B cell (primary cell): ENCODE measurements at regions not wholly inside any gene's neighbourhood (a gene's known extent, or its start where the extent isn't known, plus 50 kb on each side); places are given as distances from the start of the nearest gene placed in this dataset.

Source experiments
- ATAC-seq: fragments of 200-7000 bp; cut with Tn5 transposase; one replicate; pipeline ENCODE4 v1.10.0; 2021; ENCODE audit warnings: low read depth, mild to moderate bottlenecking, moderate number of reproducible peaks, moderate library complexity
- CTCF ChIA-PET: fragments of 350-600 bp; sonication (Branson Sonifier 250); formaldehyde crosslinking; loops from one replicate; lab custom pipeline; 2021; ENCODE audit warnings: antibody characterized with exemption, inconsistent platforms; lab: Charles Lee
- POLR2A ChIA-PET: fragments of 350-600 bp; sonication (Branson Sonifier 250); formaldehyde crosslinking; loops from one replicate; lab custom pipeline; 2021; ENCODE audit warnings: antibody characterized with exemption; lab: Charles Lee
- DNase-seq: peaks from one replicate; pipeline ENCODE4 v3.0.0; 2013
- H2AFZ ChIP-seq: 2 replicates; pipeline ENCODE4 v1.6.1; 2012; ENCODE audit warnings: mild to moderate bottlenecking, low read depth, low read length; ENCODE audit not compliant: insufficient read depth, poor library complexity, severe bottlenecking
- H3K27ac ChIP-seq, 2 donors: 1 replicate in 1 of 2; 2 replicates in 1 of 2; pipeline ENCODE4 v1.5.1; 2012 to 2013; ENCODE audit warnings: low read length in 2 of 2, mild to moderate bottlenecking in 2 of 2, moderate library complexity in 1 of 2
- H3K27me3 ChIP-seq, 4 experiments: fragments of 200-600 bp in 1 of 4; sonication (generic) in 1 of 4; replicated peaks in 1 of 4; 1 replicate in 2 of 4; 2 replicates in 2 of 4; pipeline versions ENCODE4 v1.6.1 to v1.7.0; 2013 to 2016; ENCODE audit warnings: low read length in 3 of 4, mild to moderate bottlenecking in 2 of 4, mixed read lengths in 1 of 4, moderate library complexity in 1 of 4; ENCODE audit not compliant: insufficient read depth in 4 of 4, control insufficient read depth in 3 of 4; ENCODE audit errors: control extremely low read depth in 1 of 4
- H3K36me3 ChIP-seq, 2 experiments: replicated peaks in 1 of 2; 1 replicate in 1 of 2; 2 replicates in 1 of 2; pipeline versions ENCODE4 v1.6.1 to v1.7.1; 2013; ENCODE audit warnings: low read length in 1 of 2; ENCODE audit not compliant: insufficient read depth in 2 of 2, control insufficient read depth in 1 of 2; ENCODE audit errors: control extremely low read depth in 1 of 2, extremely low read depth in 1 of 2
- H3K4me1 ChIP-seq, 2 donors: fragments of 200-600 bp in 1 of 2; sonication (generic) in 1 of 2; 1 replicate in 1 of 2; 2 replicates in 1 of 2; pipeline versions ENCODE4 v1.5.1 to v1.6.1; 2013 to 2017; ENCODE audit warnings: low read length in 2 of 2; ENCODE audit not compliant: control insufficient read depth in 2 of 2, insufficient read depth in 2 of 2
- H3K4me2 ChIP-seq: replicated peaks from 2 replicates; pipeline ENCODE3; 2012; ENCODE audit warnings: mild to moderate bottlenecking, low read depth, low read length; ENCODE audit not compliant: poor library complexity, severe bottlenecking
- H3K4me3 ChIP-seq, 5 experiments: fragments of 200-600 bp in 1 of 5; sonication (generic) in 1 of 5; 1 replicate in 3 of 5; 2 replicates in 2 of 5; pipeline versions ENCODE4 v1.5.1 to v1.7.0; 2011 to 2016; ENCODE audit warnings: low read length in 4 of 5, mild to moderate bottlenecking in 4 of 5, low read depth in 2 of 5, control low read depth in 1 of 5, moderate library complexity in 1 of 5; ENCODE audit not compliant: insufficient read depth in 1 of 5; ENCODE audit errors: control extremely low read depth in 1 of 5, extremely low read depth in 1 of 5
- H3K79me2 ChIP-seq: fragments of 200-600 bp; sonication (generic); one replicate; pipeline ENCODE4 v1.6.0; 2016; ENCODE audit warnings: low read length; ENCODE audit not compliant: control insufficient read depth, insufficient read depth
- H3K9ac ChIP-seq: fragments of 200-600 bp; sonication (generic); 2 replicates; pipeline ENCODE4 v1.6.1; 2017; ENCODE audit warnings: mild to moderate bottlenecking, low read length, moderate library complexity
- H3K9me3 ChIP-seq, 3 donors: one replicate each; pipeline versions ENCODE4 v1.6.1 to v1.7.1; 2013; ENCODE audit warnings: low read length in 2 of 3; ENCODE audit not compliant: control insufficient read depth in 2 of 3, insufficient read depth in 1 of 3; ENCODE audit errors: control extremely low read depth in 1 of 3
- H4K20me1 ChIP-seq: 2 replicates; pipeline ENCODE4 v1.6.0; 2012; ENCODE audit warnings: mild to moderate bottlenecking, low read length; ENCODE audit not compliant: insufficient read depth, control insufficient read depth, poor library complexity, severe bottlenecking
- H3K27ac Mint-ChIP-seq: one replicate; pipeline ENCODE4 v1.8.0; 2021; ENCODE audit warnings: mixed read lengths
- H3K27me3 Mint-ChIP-seq: one replicate; pipeline ENCODE4 v1.8.0; 2021; ENCODE audit warnings: mixed read lengths
- H3K4me1 Mint-ChIP-seq: one replicate; pipeline ENCODE4 v1.8.0; 2021; ENCODE audit warnings: mixed read lengths
- H3K4me3 Mint-ChIP-seq: one replicate; pipeline ENCODE4 v1.8.0; 2021; ENCODE audit warnings: mixed read lengths
- H3K9me3 Mint-ChIP-seq: one replicate; pipeline ENCODE4 v1.8.0; 2022; ENCODE audit warnings: mixed read lengths; ENCODE audit not compliant: insufficient read depth
- CTCF ChIP-seq: fragments of 200-600 bp; IDR thresholded peaks from one replicate; pipeline ENCODE4 v1.8.0; 2022; ENCODE audit warnings: antibody characterized with exemption, mild to moderate bottlenecking
- EZH2 ChIP-seq: IDR thresholded peaks from 2 replicates; pipeline ENCODE4 v1.6.1; 2012; ENCODE audit warnings: borderline replicate concordance, low read depth, mild to moderate bottlenecking, moderate library complexity, low read length; ENCODE audit not compliant: insufficient read depth, poor library complexity, severe bottlenecking
- WGBS: methylation state at CpG from one replicate; pipeline ENCODE4 v1.1.5; 2013; ENCODE audit warnings: missing lambda C conversion rate; ENCODE audit not compliant: insufficient coverage; 5-methylcytosine and 5-hydroxymethylcytosine counted together
- intact Hi-C: fragments of 100-400 bp; cut with micrococcal nuclease; formaldehyde crosslinking; loops from one replicate; pipeline ENCODE4 v1.10.0; 2022

GRCh38 chr6:40172272-40172671 is 238.0 kb upstream of the MOCS1 start:
- Histone ChIP-seq H3K4me3 (no peak overlapping the region), H4K20me1 (no peaks in the 10 kb centered on the region), H3K9me3 (no peaks in the 10 kb centered on the region), H3K9ac (no peak overlapping the region), H3K27me3 (peaks cover 0 to 5% (median 1%) of the 10 kb centered on the region in 4 experiments), H3K4me1 (no peaks in the 10 kb centered on the region), H2AFZ (no peak overlapping the region), H3K36me3 (no peaks in the 10 kb centered on the region), H3K79me2 (no peaks in the 10 kb centered on the region), H3K27ac (no peak overlapping the region), H3K4me2 (no peak overlapping the region)
- Mint-ChIP-seq H3K27ac (no peak overlapping the region), H3K4me3 (no peak overlapping the region), H3K4me1 (no peaks in the 10 kb centered on the region), H3K9me3 (no peaks in the 10 kb centered on the region), H3K27me3 (peaks cover 40% of the 10 kb centered on the region)
- POLR2A ChIA-PET, result no interaction called here
- ATAC-seq, result no peak
- WGBS, result 67% methylated on average over 1 of the region's 3 CpGs
- intact Hi-C loops, result no loop called here
- no peak for DNase-seq
- CTCF ChIA-PET, result no interaction called here
- no peak for TF ChIP-seq EZH2
- no peak for TF ChIP-seq CTCF

- WGBS, result no CpG with 5 or more reads among the region's 1 CpG
- Histone ChIP-seq H3K4me1 (no peaks in the 10 kb centered on the region), H3K9me3 (no peaks in the 10 kb centered on the region), H3K27ac (no peak overlapping the region), H3K79me2 (no peaks in the 10 kb centered on the region), H4K20me1 (no peaks in the 10 kb centered on the region), H3K36me3 (no peaks in the 10 kb centered on the region), H3K9ac (no peak overlapping the region), H3K4me3 (no peak overlapping the region), H2AFZ (no peak overlapping the region), H3K4me2 (no peak overlapping the region), H3K27me3 (peaks cover 0 to 5% (median 1%) of the 10 kb centered on the region in 4 experiments)
- ATAC-seq (no peak), DNase-seq (no peak)
- Mint-ChIP-seq H3K4me1 (no peaks in the 10 kb centered on the region), H3K9me3 (no peaks in the 10 kb centered on the region), H3K4me3 (no peak overlapping the region), H3K27me3 (peaks cover 33% of the 10 kb centered on the region), H3K27ac (no peak overlapping the region)
- intact Hi-C loops, result no loop called here
- ChIA-PET POLR2A (no interaction called here), CTCF (no interaction called here)
- TF ChIP-seq CTCF, result no peak
- no peak for TF ChIP-seq EZH2
These were observed 237.1 kb upstream of the MOCS1 start for GRCh38 chr6:40171343-40171742.
